Amniotic epithelial cell (primary cell): ENCODE measurements at regions not wholly inside any gene's neighbourhood (a gene's known extent, or its start where the extent isn't known, plus 50 kb on each side); places are given as distances from the start of the nearest gene placed in this dataset.
"Not testable (repeated sequence)": the region's sequence is repeated elsewhere in the genome, so short reads cannot be mapped to it uniquely, and the experiment has no call there.

Experiments used
- DNase-seq: peaks from one replicate; pipeline ENCODE4 v3.0.0-alpha.2; 2010; ENCODE audit warnings: low read depth

DNA sequence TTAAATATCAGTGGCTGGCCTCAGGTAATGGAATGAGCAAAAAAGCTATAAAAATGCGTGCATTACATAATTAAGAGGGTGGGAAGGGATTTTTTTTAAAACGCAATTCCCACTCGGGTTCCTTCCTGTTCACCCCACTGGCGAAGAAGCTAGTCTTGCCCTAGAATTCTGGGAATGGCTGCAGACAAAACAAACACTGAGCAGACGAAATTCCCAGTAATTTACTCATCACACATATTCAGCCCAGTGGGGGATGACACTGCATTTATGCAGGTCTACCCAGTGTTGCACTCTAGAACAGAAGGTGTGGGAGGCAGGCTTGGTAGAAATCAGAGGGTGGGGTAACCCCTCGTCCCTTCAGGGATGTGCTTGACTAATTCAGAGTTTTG, 2695.0 kb upstream of the DEFB115 start:
- DNase-seq: peak; percentile 94

- DNase-seq: peak; percentile 79
These were observed 2694.5 kb upstream of the DEFB115 start for GRCh38 chr20:28562899-28563521.

DNA sequence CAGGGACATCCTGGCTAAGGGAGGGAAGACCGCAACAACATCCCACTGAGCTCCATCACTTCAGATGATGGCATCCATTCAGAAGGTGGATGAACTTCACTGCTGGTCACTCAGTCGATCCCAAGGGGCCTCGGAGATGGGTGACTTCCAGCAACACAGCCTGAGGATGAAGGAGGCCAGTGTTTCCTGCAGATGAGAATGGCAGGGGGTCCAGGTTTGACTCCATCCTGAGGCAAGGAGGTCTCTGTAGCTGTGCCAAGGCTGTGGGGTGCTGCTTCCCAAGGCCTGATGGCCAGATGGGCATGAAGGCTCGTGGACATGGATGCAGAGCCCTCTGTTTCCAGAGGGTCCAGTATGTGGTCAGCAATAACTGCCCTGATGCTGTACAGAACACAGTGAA, 2693.4 kb upstream of the DEFB115 start:
- DNase-seq: not testable (repeated sequence)

- DNase-seq: not testable (repeated sequence)
These were observed 2692.6 kb upstream of the DEFB115 start for GRCh38 chr20:28564688-28565463.

GRCh38 chr20:28575991-28576390, 2681.5 kb upstream of the DEFB115 start:
- peak; percentile 31 for DNase-seq

- not testable (repeated sequence) for DNase-seq
These were observed 2665.8 kb upstream of the DEFB115 start for GRCh38 chr20:28591680-28592079.

DNA sequence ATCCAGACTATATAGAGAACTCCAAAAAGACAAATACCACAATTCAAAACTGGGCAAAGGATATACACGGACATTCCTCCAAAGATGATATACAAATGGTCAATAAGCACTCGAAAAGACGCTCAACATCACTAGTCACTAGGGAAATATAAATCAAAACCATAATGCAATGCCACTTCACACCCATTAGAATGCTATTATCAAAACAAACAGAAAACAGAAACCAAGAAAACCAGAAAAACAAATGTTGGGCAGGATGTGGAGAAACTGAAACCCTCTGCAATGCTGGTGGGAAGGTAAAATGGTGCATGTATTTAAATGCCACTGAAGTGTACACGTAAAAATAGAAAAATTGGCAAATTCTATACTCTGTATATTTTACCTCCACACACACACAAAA, 2664.1 kb upstream of the DEFB115 start:
- not testable (repeated sequence) for DNase-seq

GRCh38 chr20:28594476-28594875, 2663.0 kb upstream of the DEFB115 start:
- DNase-seq: peak; percentile 8

DNA sequence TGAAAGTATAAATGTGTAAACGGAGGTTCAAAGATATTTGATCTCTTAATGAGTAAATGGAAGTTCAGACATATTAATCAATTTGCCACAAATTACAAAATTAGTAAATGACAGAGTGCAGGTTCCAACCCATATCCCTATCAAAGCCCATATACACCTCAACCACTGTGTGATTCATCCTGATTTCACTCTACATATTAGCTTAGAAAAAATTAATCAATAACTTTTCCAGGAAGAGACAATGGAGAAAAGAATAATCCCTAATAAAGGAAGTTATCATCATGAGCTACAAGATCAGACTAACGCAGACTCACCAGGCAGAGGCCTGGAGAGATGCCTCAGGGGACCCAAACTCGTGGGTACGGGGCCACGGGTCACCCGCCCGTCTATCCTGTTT, 2655.5 kb upstream of the DEFB115 start:
- not testable (repeated sequence) for DNase-seq

- peak; percentile 95 for DNase-seq
These were observed 2654.9 kb upstream of the DEFB115 start for GRCh38 chr20:28602403-28603217.

GRCh38 chr20:28603218-28603577, 2654.3 kb upstream of the DEFB115 start:
- not testable (repeated sequence) for DNase-seq

- DNase-seq: no peak
These were observed 2641.1 kb upstream of the DEFB115 start for GRCh38 chr20:28616354-28616753.

- not testable (repeated sequence) for DNase-seq
These were observed 2637.4 kb upstream of the DEFB115 start for GRCh38 chr20:28619956-28620651.

- not testable (repeated sequence) for DNase-seq
These were observed 2632.4 kb upstream of the DEFB115 start for GRCh38 chr20:28625112-28625511.

DNA sequence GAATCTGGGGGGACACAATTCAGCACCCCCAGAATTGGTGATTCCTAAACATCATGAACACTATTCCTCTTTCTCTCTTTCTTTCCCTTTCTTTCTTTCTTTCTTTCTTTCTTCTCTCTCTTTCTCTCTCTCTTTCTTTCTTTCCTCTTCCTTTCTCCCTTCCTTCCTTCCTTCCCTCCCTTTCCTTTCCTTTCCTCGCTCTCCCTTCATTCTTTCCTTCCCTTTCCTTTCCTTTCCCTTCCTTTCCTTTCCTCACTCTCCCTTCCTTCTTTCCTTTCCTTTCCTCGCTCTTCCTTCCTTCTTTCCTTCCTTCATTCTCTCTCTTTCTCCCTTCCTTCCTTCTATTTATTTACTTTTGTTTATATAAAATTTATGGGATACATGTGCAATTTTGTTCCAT, 2616.6 kb upstream of the DEFB115 start:
- DNase-seq: not testable (repeated sequence)
